ENCODE measurements at regions not wholly inside any gene's neighbourhood (a gene's known extent, or its start where the extent isn't known, plus 50 kb on each side); places are given as distances from the start of the nearest gene placed in this dataset.
A peak's percentile ranks its signal among the peaks of the same experiment; 100 is the strongest.

GRCh38 chr5:173753307-173754168, 134.6 kb upstream of the CPEB4 start (continued):
- 0 out of 4 replicates have a peak, but pooled peaks of 1 of the 2 experiments have one; percentile 28 for TF ChIP-seq EP300 (IDR thresholded peaks at IDR 0.05; ENCODE audit: low read depth in 2 of 2, low read length in 2 of 2)
- no peak for TF ChIP-seq EP300 (CRISPR knock-in tag; IDR thresholded peaks at IDR 0.05; ENCODE audit: borderline replicate concordance)
- peak; percentile 86 for TF ChIP-seq CEBPG (CRISPR knock-in tag; IDR thresholded peaks at IDR 0.05)
- peak; percentile 57; the same call in 1 of the 2 replicates for TF ChIP-seq MEF2D (CRISPR knock-in tag; IDR thresholded peaks at IDR 0.05)
- TF ChIP-seq CREB1 (IDR thresholded peaks at IDR 0.05), result no peak
- no peak for TF ChIP-seq CREB1 (CRISPR knock-in tag; IDR thresholded peaks at IDR 0.05)
- TF ChIP-seq ZNF382 (CRISPR knock-in tag; IDR thresholded peaks at IDR 0.05; ENCODE audit: borderline replicate concordance), result no peak
- no peak for TF ChIP-seq PBX2 (CRISPR knock-in tag; IDR thresholded peaks at IDR 0.05)
- peak; percentile 38; the same call in 1 of the 2 replicates for TF ChIP-seq DPF2 (CRISPR knock-in tag; IDR thresholded peaks at IDR 0.05; ENCODE audit: borderline replicate concordance, low read depth)
- no peak for TF ChIP-seq ZNF503 (CRISPR knock-in tag; IDR thresholded peaks at IDR 0.05)
- TF ChIP-seq ZNF264 (CRISPR knock-in tag; IDR thresholded peaks at IDR 0.05), result no peak
- no peak for TF ChIP-seq ZNF766 (CRISPR knock-in tag; IDR thresholded peaks at IDR 0.05; ENCODE audit: borderline replicate concordance)
- TF ChIP-seq SIX4 (CRISPR knock-in tag; IDR thresholded peaks at IDR 0.05), result peak; percentile 97
- no peak for TF ChIP-seq ATAD3A (CRISPR knock-in tag; IDR thresholded peaks at IDR 0.05)
- TF ChIP-seq KLF15 (CRISPR knock-in tag; IDR thresholded peaks at IDR 0.05; ENCODE audit: borderline replicate concordance), result no peak
- TF ChIP-seq KDM3A (CRISPR knock-in tag; IDR thresholded peaks at IDR 0.05; ENCODE audit: low read depth), result no peak
- TF ChIP-seq ZNF121 (CRISPR knock-in tag; IDR thresholded peaks at IDR 0.05), result 0 out of 2 replicates have a peak, but pooled peaks have one; percentile 24
- no peak for TF ChIP-seq ZFP37 (CRISPR knock-in tag; IDR thresholded peaks at IDR 0.05; ENCODE audit: borderline replicate concordance)
- no peak for TF ChIP-seq ZNF639 (CRISPR knock-in tag; conservative IDR thresholded peaks at IDR 0.05)
- TF ChIP-seq EEA1 (CRISPR knock-in tag; IDR thresholded peaks at IDR 0.05; ENCODE audit: borderline replicate concordance), result no peak
- TF ChIP-seq E2F2 (CRISPR knock-in tag; IDR thresholded peaks at IDR 0.05; ENCODE audit: borderline replicate concordance), result no peak
- TF ChIP-seq HOXD1 (CRISPR knock-in tag; IDR thresholded peaks at IDR 0.05), result no peak
- TF ChIP-seq STAG1 (CRISPR knock-in tag; IDR thresholded peaks at IDR 0.05), result peak; percentile 17; the same call in 1 of the 2 replicates
- no peak for TF ChIP-seq ARNT2 (CRISPR knock-in tag; IDR thresholded peaks at IDR 0.05; ENCODE audit: low read depth)
- no peak for TF ChIP-seq ZFYVE20 (CRISPR knock-in tag; IDR thresholded peaks at IDR 0.05; ENCODE audit: borderline replicate concordance, low read depth)
- TF ChIP-seq JDP2 (CRISPR knock-in tag; IDR thresholded peaks at IDR 0.05; ENCODE audit: borderline replicate concordance), result no peak

Measured in HepG2 (cell line).